ENCODE measurements at regions not wholly inside any gene's neighbourhood (a gene's known extent, or its start where the extent isn't known, plus 50 kb on each side); places are given as distances from the start of the nearest gene placed in this dataset.

DNA sequence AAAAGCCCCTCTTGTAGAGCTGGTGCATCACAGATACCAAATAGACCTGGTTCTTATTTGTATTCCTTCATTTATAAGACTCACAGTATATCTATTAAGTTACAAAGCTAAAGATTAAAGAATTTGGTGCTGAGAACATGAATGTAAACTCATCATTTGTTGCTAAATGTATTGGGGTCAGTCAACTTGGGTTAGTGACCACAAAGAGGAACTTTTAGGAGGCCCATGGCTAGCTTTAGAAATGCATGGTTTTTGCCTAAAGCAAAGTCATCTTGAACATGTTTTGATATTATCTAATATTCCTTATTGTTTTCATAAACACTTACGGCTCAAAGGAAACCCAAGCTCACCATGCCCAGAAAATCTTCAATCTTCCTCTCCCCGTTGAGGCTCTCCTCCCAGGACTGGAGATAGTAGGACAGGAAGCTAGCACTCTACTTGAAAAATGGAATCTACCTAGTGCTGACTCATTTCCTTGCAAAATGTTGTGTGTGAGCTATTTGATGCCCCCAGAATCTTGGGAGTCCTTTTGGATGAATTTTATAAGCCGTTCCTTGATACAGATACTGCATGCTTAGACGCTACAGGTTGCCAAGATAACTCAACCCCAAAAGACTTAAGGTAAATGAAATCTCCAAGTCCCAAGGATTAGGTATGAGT is 121.4 kb downstream of the BMP2 start:
- Histone ChIP-seq H3K4me1 (no peaks in the 10 kb centered on the region), H3K27ac (no peak overlapping the region), H3K27me3 (no peaks in the 10 kb centered on the region), H3K4me3 (no peak overlapping the region), H3K9me3 (no peaks in the 10 kb centered on the region), H3K36me3 (no peaks in the 10 kb centered on the region)
- no peak for DNase-seq (ENCODE audit: low spot score in 2 of 2)
- TF ChIP-seq EP300 (IDR thresholded peaks at IDR 0.05), result no peak
- no peak for TF ChIP-seq POLR2A (IDR thresholded peaks at IDR 0.05)
- TF ChIP-seq, protein P1, sequence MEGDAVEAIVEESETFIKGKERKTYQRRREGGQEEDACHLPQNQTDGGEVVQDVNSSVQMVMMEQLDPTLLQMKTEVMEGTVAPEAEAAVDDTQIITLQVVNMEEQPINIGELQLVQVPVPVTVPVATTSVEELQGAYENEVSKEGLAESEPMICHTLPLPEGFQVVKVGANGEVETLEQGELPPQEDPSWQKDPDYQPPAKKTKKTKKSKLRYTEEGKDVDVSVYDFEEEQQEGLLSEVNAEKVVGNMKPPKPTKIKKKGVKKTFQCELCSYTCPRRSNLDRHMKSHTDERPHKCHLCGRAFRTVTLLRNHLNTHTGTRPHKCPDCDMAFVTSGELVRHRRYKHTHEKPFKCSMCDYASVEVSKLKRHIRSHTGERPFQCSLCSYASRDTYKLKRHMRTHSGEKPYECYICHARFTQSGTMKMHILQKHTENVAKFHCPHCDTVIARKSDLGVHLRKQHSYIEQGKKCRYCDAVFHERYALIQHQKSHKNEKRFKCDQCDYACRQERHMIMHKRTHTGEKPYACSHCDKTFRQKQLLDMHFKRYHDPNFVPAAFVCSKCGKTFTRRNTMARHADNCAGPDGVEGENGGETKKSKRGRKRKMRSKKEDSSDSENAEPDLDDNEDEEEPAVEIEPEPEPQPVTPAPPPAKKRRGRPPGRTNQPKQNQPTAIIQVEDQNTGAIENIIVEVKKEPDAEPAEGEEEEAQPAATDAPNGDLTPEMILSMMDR (IDR thresholded peaks at IDR 0.05), result no peak
- 80 to 90% methylated on average over 4 of the region's 4 CpGs for WGBS, 2 donors

DNA sequence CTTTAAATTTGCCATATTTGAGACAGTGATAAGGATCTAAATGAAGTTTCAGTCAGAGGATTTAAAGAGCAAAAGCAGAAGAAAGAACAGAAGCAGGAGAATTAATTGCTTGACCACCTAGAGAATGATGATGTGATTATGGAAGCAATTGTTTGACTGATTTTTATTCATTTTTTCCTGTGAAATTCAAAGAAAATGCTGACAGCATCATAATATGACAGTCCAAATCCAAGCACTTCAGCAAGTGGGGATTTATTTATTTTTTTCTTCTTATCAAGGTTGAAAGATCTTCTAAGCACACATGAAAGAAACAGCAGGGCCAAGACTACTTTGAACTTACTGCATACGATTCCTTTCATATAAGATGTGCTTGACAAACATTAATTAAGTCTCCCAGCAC is 125.2 kb downstream of the BMP2 start:
- no peak overlapping the region for H3K4me3 ChIP-seq
- TF ChIP-seq EP300 (IDR thresholded peaks at IDR 0.05) (no peak), POLR2A (IDR thresholded peaks at IDR 0.05) (no peak)
- TF ChIP-seq, protein P1 (IDR thresholded peaks at IDR 0.05), result no peak
- H3K9me3 ChIP-seq, result no peaks in the 10 kb centered on the region
- H3K27ac ChIP-seq, result no peak overlapping the region
- WGBS, 2 donors, result 86 to 87% methylated on average over 1 of the region's 1 CpG
- DNase-seq (ENCODE audit: low spot score in 2 of 2), result no peak
- H3K27me3 ChIP-seq, result no peaks in the 10 kb centered on the region
- H3K36me3 ChIP-seq, result no peaks in the 10 kb centered on the region
- no peaks in the 10 kb centered on the region for H3K4me1 ChIP-seq

DNA sequence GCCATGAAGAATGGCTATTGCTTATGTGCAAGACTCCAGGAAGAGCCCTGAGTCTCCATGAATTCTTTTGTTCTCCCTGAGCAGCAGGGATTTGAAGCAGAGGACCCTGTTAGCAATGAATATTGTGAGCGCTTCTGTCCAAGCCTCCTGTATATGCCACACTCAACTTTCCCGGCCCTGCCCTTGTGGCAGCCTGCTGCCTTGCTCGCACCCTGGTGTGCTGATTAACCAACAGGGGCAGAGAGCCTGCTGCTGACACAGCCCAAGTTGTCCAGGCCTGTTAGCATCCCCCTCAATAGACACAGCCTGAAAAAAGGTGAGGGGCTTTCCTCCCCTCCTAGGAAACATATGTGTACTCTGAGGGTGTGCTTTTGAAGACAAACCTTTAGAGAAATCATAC is 131.4 kb downstream of the BMP2 start:
- Histone ChIP-seq H3K9me3 (no peaks in the 10 kb centered on the region), H3K27ac (no peak overlapping the region), H3K36me3 (no peaks in the 10 kb centered on the region), H3K4me1 (no peaks in the 10 kb centered on the region), H3K27me3 (no peaks in the 10 kb centered on the region), H3K4me3 (no peak overlapping the region)
- TF ChIP-seq, protein P1 (IDR thresholded peaks at IDR 0.05), result no peak
- TF ChIP-seq POLR2A (IDR thresholded peaks at IDR 0.05) (no peak), EP300 (IDR thresholded peaks at IDR 0.05) (no peak)
- DNase-seq (ENCODE audit: low spot score in 2 of 2), result no peak
- 53% methylated on average over 3 of the region's 3 CpGs for WGBS, 2 donors

DNA sequence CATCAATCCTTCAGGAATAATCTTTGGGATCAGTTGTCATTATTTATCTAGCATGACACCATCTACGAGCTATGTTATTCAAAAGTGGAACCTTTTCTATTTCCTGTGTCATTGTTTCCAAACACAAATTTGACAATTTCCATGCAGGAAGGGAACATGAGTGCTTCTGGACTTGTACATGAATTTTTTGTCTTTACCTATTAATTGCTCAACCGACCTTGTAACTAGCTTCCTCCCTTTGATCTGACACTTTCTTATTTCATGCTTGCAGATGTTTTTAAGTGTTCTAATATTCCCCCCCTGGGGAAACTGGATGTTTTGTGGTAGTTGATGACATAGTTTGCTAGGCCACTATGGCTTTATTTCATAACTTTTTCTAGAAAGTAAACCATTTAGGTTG is 139.4 kb downstream of the BMP2 start:
- TF ChIP-seq, protein P1 (IDR thresholded peaks at IDR 0.05), result no peak
- no peak for DNase-seq (ENCODE audit: low spot score in 2 of 2)
- Histone ChIP-seq H3K4me1 (no peaks in the 10 kb centered on the region), H3K27me3 (no peaks in the 10 kb centered on the region), H3K27ac (no peak overlapping the region), H3K9me3 (no peaks in the 10 kb centered on the region), H3K36me3 (no peaks in the 10 kb centered on the region), H3K4me3 (no peak overlapping the region)
- 50 to 63% methylated on average over 2 of the region's 2 CpGs for WGBS, 2 donors

DNA sequence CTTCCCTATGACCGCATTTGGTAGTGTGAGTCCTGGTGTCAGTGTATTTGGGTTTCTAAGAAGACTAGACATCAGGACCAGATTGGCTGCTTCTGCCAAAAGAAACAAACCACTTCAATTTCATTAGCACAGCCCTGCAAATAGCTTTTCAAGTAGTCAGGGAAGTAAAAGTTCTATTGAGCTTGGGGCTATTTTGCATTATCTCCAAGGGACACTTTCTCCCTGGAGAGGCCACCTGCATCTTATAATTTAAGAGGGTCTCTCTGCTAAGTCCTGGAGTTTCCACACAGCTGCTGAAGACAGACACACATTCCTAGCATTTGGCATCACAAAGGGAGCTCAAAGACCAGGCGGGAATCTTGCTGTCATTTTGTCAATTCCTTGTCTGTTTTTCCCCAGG is 141.2 kb downstream of the BMP2 start:
- no peaks in the 10 kb centered on the region for H3K4me1 ChIP-seq
- no peak overlapping the region for H3K4me3 ChIP-seq
- TF ChIP-seq, protein P1 (IDR thresholded peaks at IDR 0.05), result no peak
- no peak for TF ChIP-seq POLR2A (IDR thresholded peaks at IDR 0.05)
- no peak for TF ChIP-seq EP300 (IDR thresholded peaks at IDR 0.05)
- 58 to 62% methylated on average over 2 of the region's 2 CpGs for WGBS, 2 donors
- H3K9me3 ChIP-seq, result no peaks in the 10 kb centered on the region
- no peak overlapping the region for H3K27ac ChIP-seq
- no peak for DNase-seq (ENCODE audit: low spot score in 2 of 2)
- H3K36me3 ChIP-seq, result no peaks in the 10 kb centered on the region
- no peaks in the 10 kb centered on the region for H3K27me3 ChIP-seq

Measured in tibial nerve (tissue), 4 donors.